RWPE2 (cell line): ENCODE measurements at regions not wholly inside any gene's neighbourhood (a gene's known extent, or its start where the extent isn't known, plus 50 kb on each side); places are given as distances from the start of the nearest gene placed in this dataset.

Experiments
- ATAC-seq: fragments of 200-7000 bp; cut with Tn5 transposase; 3 replicates; pipeline ENCODE4 v1.9.1; 2021; ENCODE audit warnings: low read depth
- DNase-seq: peaks from one replicate; pipeline ENCODE4 v3.0.0-alpha.2; 2020; ENCODE audit warnings: low spot score
- H3K27ac ChIP-seq: fragments of 450-650 bp; 2 replicates; pipeline ENCODE4 v1.5.1; 2017; ENCODE audit warnings: mild to moderate bottlenecking; ENCODE audit not compliant: poor library complexity, severe bottlenecking
- H3K27me3 ChIP-seq: fragments of 250-450 bp; sonication (Bioruptor Pico); 2 replicates; pipeline ENCODE4 v1.5.1; 2021; ENCODE audit warnings: mild to moderate bottlenecking, moderate library complexity; ENCODE audit not compliant: insufficient read depth, poor library complexity, severe bottlenecking
- H3K36me3 ChIP-seq: fragments of 250-450 bp; sonication (Bioruptor Pico); 2 replicates; pipeline ENCODE4 v1.5.1; 2020; ENCODE audit warnings: low read depth, mild to moderate bottlenecking, moderate library complexity
- H3K4me1 ChIP-seq: fragments of 250-450 bp; sonication (Bioruptor Pico); 2 replicates; pipeline ENCODE4 v1.5.1; 2021; ENCODE audit warnings: mild to moderate bottlenecking, moderate library complexity; ENCODE audit not compliant: insufficient read depth, poor library complexity, severe bottlenecking
- H3K4me3 ChIP-seq: fragments of 250-450 bp; sonication (Bioruptor Pico); 2 replicates; pipeline ENCODE4 v1.5.1; 2021; ENCODE audit warnings: mild to moderate bottlenecking, moderate library complexity; ENCODE audit not compliant: severe bottlenecking
- H3K9me3 ChIP-seq: fragments of 250-450 bp; sonication (Bioruptor Pico); 2 replicates; pipeline ENCODE4 v1.5.1; 2021; ENCODE audit warnings: mild to moderate bottlenecking, moderate library complexity; ENCODE audit not compliant: severe bottlenecking
- CTCF ChIP-seq: fragments of 450-650 bp; IDR thresholded peaks from one replicate; pipeline ENCODE4 v1.5.1; 2017; ENCODE audit warnings: mild to moderate bottlenecking, moderate library complexity; ENCODE audit not compliant: poor library complexity, severe bottlenecking

GRCh38 chr2:53006980-53007379 lies 760.6 kb upstream of the CHAC2 start:
- no peak for TF ChIP-seq CTCF
- Histone ChIP-seq H3K27me3 (no peaks in the 10 kb centered on the region), H3K9me3 (no peaks in the 10 kb centered on the region), H3K4me3 (no peak overlapping the region), H3K36me3 (no peaks in the 10 kb centered on the region), H3K27ac (no peak overlapping the region), H3K4me1 (no peaks in the 10 kb centered on the region)
- ATAC-seq (no peak), DNase-seq (no peak)

- no peak for ATAC-seq
- Histone ChIP-seq H3K27ac (no peak overlapping the region), H3K4me1 (no peaks in the 10 kb centered on the region), H3K4me3 (no peak overlapping the region), H3K36me3 (no peaks in the 10 kb centered on the region), H3K9me3 (no peaks in the 10 kb centered on the region), H3K27me3 (no peaks in the 10 kb centered on the region)
- no peak for DNase-seq
- TF ChIP-seq CTCF = no peak
These were observed 763.2 kb upstream of the CHAC2 start for GRCh38 chr2:53004413-53004812.

- Histone ChIP-seq H3K36me3 (no peaks in the 10 kb centered on the region), H3K4me3 (no peak overlapping the region), H3K27ac (no peak overlapping the region), H3K4me1 (no peaks in the 10 kb centered on the region), H3K27me3 (no peaks in the 10 kb centered on the region), H3K9me3 (no peaks in the 10 kb centered on the region)
- DNase-seq (no peak), ATAC-seq (no peak)
- no peak for TF ChIP-seq CTCF
These were observed 772.2 kb upstream of the CHAC2 start for GRCh38 chr2:52995424-52995823.

- ATAC-seq (peak; percentile 87), DNase-seq (no peak)
- no peaks in the 10 kb centered on the region for H3K27me3 ChIP-seq
- no peaks in the 10 kb centered on the region for H3K9me3 ChIP-seq
- TF ChIP-seq CTCF = peak; percentile 89
- no peaks in the 10 kb centered on the region for H3K36me3 ChIP-seq
- H3K4me3 ChIP-seq = no peak overlapping the region
- no peak overlapping the region for H3K27ac ChIP-seq
- H3K4me1 ChIP-seq = no peaks in the 10 kb centered on the region
These were observed 791.3 kb upstream of the CHAC2 start for GRCh38 chr2:52976143-52976949.

- TF ChIP-seq CTCF = no peak
- no peak for ATAC-seq
These were observed 793.5 kb upstream of the CHAC2 start for GRCh38 chr2:52974127-52974526.

More at GRCh38 chr2:52974127-52974526, 793.5 kb upstream of the CHAC2 start:
- Histone ChIP-seq H3K36me3 (no peaks in the 10 kb centered on the region), H3K4me3 (no peak overlapping the region), H3K4me1 (no peaks in the 10 kb centered on the region), H3K27ac (no peak overlapping the region), H3K27me3 (no peaks in the 10 kb centered on the region), H3K9me3 (no peaks in the 10 kb centered on the region)
- DNase-seq = no peak
